GM12878 (cell line): ENCODE measurements at regions not wholly inside any gene's neighbourhood (a gene's known extent, or its start where the extent isn't known, plus 50 kb on each side); places are given as distances from the start of the nearest gene placed in this dataset.

Experiments used
- ATAC-seq: fragments of 200-7000 bp; cut with Tn5 transposase; 3 replicates; pipeline ENCODE4 v1.9.1; 2020; ENCODE audit warnings: mild to moderate bottlenecking, moderate library complexity
- BruUV-seq: library from RNA; stranded (reverse); fragments of 400-500 nt; replicated peaks from 2 replicates; lab custom pipeline; 2021; lab: Mats Ljungman, UMichigan
- CTCF ChIA-PET: fragments of 300-600 bp; sonication (Branson Sonifier 250); formaldehyde crosslinking; extraction: SDS; loops from one replicate; lab custom pipeline; 2021; ENCODE audit warnings: inconsistent platforms; lab: Yijun Ruan, JAX
- POLR2A ChIA-PET: fragments of 350-600 bp; formaldehyde crosslinking; extraction: SDS; loops from one replicate; lab custom pipeline; 2021; ENCODE audit warnings: inconsistent platforms; lab: Charles Lee
- RAD21 ChIA-PET: fragments of 300-600 bp; sonication (Branson Sonifier 250); formaldehyde crosslinking; loops from one replicate; lab custom pipeline; 2023; ENCODE audit warnings: antibody characterized with exemption; ENCODE audit not compliant: unreplicated experiment; lab: Charles Lee
- SMC1A ChIA-PET: fragments of 300-600 bp; sonication (Branson Sonifier 250); formaldehyde crosslinking; loops from one replicate; lab custom pipeline; 2023; ENCODE audit not compliant: unreplicated experiment, uncharacterized antibody; lab: Charles Lee
- DNase-seq: peaks from one replicate; pipeline ENCODE4 v3.0.0-alpha.2; 2011; ENCODE audit warnings: low read depth, low spot score
- FAIRE-seq: peaks from 3 replicates; lab custom pipeline; 2011; peaks lifted over from hg19 to GRCh38; lab: Jason Lieb, UNC
- H2AFZ ChIP-seq: 2 replicates; pipeline ENCODE4 v1.6.0; 2011; ENCODE audit warnings: low read depth, low read length, control low read depth; ENCODE audit not compliant: control insufficient read depth
- H3K27ac ChIP-seq: 2 replicates; pipeline ENCODE4 v1.5.1; 2011; ENCODE audit warnings: control low read depth; ENCODE audit not compliant: control insufficient read depth, insufficient read depth
- H3K27me3 ChIP-seq, 2 experiments: replicated peaks in 1 of 2; 2 replicates each; pipeline versions ENCODE4 v1.6.0 to v1.6.1; 2011; ENCODE audit warnings: low read length in 1 of 2; ENCODE audit not compliant: control insufficient read depth in 2 of 2, insufficient read depth in 2 of 2
- H3K36me3 ChIP-seq, 2 experiments: 2 replicates each; pipeline ENCODE4 v1.5.1; 2011; ENCODE audit warnings: low read length in 1 of 2; ENCODE audit not compliant: control insufficient read depth in 2 of 2, insufficient read depth in 2 of 2
- H3K4me1 ChIP-seq: 2 replicates; pipeline ENCODE4 v1.6.1; 2011; ENCODE audit warnings: mild to moderate bottlenecking, low read length, moderate library complexity, mixed read lengths; ENCODE audit not compliant: control insufficient read depth, insufficient read depth
- H3K4me2 ChIP-seq: 2 replicates; pipeline ENCODE4 v1.6.0; 2011; ENCODE audit warnings: control low read depth; ENCODE audit not compliant: control insufficient read depth, insufficient read depth
- H3K4me3 ChIP-seq: fragments of 200-600 bp; sonication (generic); 2 replicates; pipeline ENCODE4 v1.5.1; 2016
- H3K79me2 ChIP-seq: 2 replicates; pipeline ENCODE4 v1.6.0; 2011; ENCODE audit warnings: low read length; ENCODE audit not compliant: control insufficient read depth, insufficient read depth
- H3K9ac ChIP-seq: 2 replicates; pipeline ENCODE4 v1.8.0; 2011; ENCODE audit warnings: low read length, control low read depth, mixed read lengths; ENCODE audit not compliant: control insufficient read depth, insufficient read depth
- H3K9me3 ChIP-seq: replicated peaks from 3 replicates; pipeline ENCODE4 v1.5.1; 2011; ENCODE audit warnings: mild to moderate bottlenecking, low read length; ENCODE audit not compliant: control insufficient read depth, insufficient read depth
- H4K20me1 ChIP-seq: 2 replicates; pipeline ENCODE4 v1.6.0; 2011; ENCODE audit not compliant: control insufficient read depth, insufficient read depth
- ESRRA ChIP-seq: IDR thresholded peaks from 2 replicates; pipeline ENCODE4 v1.6.1; 2012; ENCODE audit warnings: mild to moderate bottlenecking, low read length, improper control_type of control experiment
- FOXM1 ChIP-seq: IDR thresholded peaks from 2 replicates; pipeline ENCODE4 v1.6.1; 2012; ENCODE audit warnings: low read depth, mild to moderate bottlenecking, inconsistent platforms, low read length, moderate library complexity
- LARP7 ChIP-seq: fragments of 450-650 bp; IDR thresholded peaks from 2 replicates; pipeline ENCODE4 v1.6.1; 2017; ENCODE audit warnings: mild to moderate bottlenecking
- MTA3 ChIP-seq: IDR thresholded peaks from 2 replicates; pipeline ENCODE4 v1.6.1; 2012; ENCODE audit warnings: low read length, inconsistent platforms, borderline replicate concordance
- NR2C1 ChIP-seq: fragments of 450-650 bp; IDR thresholded peaks from 2 replicates; pipeline ENCODE4 v1.6.1; 2017; ENCODE audit warnings: antibody characterized with exemption, mild to moderate bottlenecking, moderate library complexity
- NR2F1 ChIP-seq: fragments of 450-650 bp; conservative IDR thresholded peaks from 2 replicates; pipeline ENCODE4 v1.6.1; 2017; ENCODE audit warnings: mild to moderate bottlenecking
- SREBF1 ChIP-seq: IDR thresholded peaks from 2 replicates; pipeline ENCODE4 v1.6.1; 2012; ENCODE audit warnings: mild to moderate bottlenecking, low read length
- WGBS: methylation state at CpG from one replicate; pipeline ENCODE4 v1.1.6; 2016; ENCODE audit warnings: low lambda C conversion rate; ENCODE audit not compliant: insufficient replicate concordance, insufficient coverage; ENCODE audit errors: missing lambda C conversion rate; 5-methylcytosine and 5-hydroxymethylcytosine counted together
- in situ Hi-C: fragments of 300-500 bp; cut with MboI; formaldehyde crosslinking; loops from 9 replicates; pipeline ENCODE4 v1.14.3; 2018; ENCODE audit warnings: mixed read lengths
- intact Hi-C: fragments of 100-400 bp; cut with micrococcal nuclease; formaldehyde crosslinking; loops from one replicate; pipeline ENCODE4 v1.14.2; 2022; ENCODE audit not compliant: unreplicated experiment
- TF ChIP-seq, protein P1 (sequence below): fragments of 150-350 bp; IDR thresholded peaks from 2 replicates; pipeline ENCODE4 v1.6.1; 2014; ENCODE audit warnings: mild to moderate bottlenecking, low read depth, low read length
- TF ChIP-seq, protein P2 (sequence below): fragments of 450-650 bp; IDR thresholded peaks from 2 replicates; pipeline ENCODE4 v1.6.1; 2018; ENCODE audit warnings: mild to moderate bottlenecking, low read depth, moderate library complexity; ENCODE audit not compliant: partially characterized antibody
- TF ChIP-seq, protein P3 (sequence below): IDR thresholded peaks from 2 replicates; pipeline ENCODE4 v1.6.1; 2012; ENCODE audit warnings: low read length, inconsistent platforms
- TF ChIP-seq, protein P4 (sequence below): IDR thresholded peaks from 2 replicates; pipeline ENCODE4 v1.6.1; 2012; ENCODE audit warnings: low read depth, low read length, improper control_type of control experiment
- TF ChIP-seq, protein P5 (sequence below): fragments of 450-650 bp; IDR thresholded peaks from 2 replicates; pipeline ENCODE4 v1.6.1; 2017; ENCODE audit warnings: low read depth, mild to moderate bottlenecking, moderate library complexity
- TF ChIP-seq, protein P6 (sequence below): IDR thresholded peaks from 2 replicates; pipeline ENCODE4 v1.6.1; 2011; ENCODE audit warnings: borderline replicate concordance, low read depth, mild to moderate bottlenecking, moderate library complexity, mixed read lengths, low read length; ENCODE audit not compliant: insufficient read depth; ENCODE audit errors: extremely low read length

DNA sequence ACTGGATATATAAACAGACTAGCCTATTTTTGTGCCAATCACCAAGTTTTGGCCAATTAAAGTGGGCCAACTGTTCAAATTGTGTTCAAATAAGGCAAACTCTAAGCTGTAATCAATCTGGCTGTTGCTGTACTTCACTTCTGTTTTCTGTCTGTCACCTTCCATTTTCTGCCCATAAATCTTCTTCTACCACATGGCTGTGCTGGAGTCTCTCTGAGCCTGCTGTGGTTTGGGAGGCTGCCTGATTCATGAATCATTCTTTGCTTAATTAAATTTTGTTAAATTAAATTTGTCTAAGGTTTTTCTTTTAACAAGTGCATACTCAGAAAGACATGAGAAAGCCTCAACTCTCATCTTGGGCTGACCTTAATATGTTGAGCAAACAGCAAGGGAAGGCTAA, 172.6 kb upstream of the VIPR2 start (continued):
- TF ChIP-seq, protein P1, sequence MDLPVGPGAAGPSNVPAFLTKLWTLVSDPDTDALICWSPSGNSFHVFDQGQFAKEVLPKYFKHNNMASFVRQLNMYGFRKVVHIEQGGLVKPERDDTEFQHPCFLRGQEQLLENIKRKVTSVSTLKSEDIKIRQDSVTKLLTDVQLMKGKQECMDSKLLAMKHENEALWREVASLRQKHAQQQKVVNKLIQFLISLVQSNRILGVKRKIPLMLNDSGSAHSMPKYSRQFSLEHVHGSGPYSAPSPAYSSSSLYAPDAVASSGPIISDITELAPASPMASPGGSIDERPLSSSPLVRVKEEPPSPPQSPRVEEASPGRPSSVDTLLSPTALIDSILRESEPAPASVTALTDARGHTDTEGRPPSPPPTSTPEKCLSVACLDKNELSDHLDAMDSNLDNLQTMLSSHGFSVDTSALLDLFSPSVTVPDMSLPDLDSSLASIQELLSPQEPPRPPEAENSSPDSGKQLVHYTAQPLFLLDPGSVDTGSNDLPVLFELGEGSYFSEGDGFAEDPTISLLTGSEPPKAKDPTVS: no peak
- TF ChIP-seq FOXM1 (no peak), MTA3 (no peak), ESRRA (no peak)

DNA sequence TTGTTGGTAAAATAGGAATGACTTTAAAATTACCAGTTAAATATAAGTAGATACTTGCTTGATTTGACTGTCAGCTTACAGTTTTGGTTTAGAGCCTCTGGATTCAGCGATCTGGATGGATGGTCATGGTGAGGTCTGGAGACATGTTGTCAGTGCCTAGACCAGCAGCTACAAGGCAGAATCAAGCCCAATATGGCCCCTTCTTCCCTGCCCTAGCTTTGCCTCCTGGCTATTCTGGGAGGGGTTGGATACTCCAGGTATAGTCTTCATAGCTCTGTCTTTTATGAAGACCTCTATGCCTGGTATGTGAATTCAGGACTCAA, 166.5 kb upstream of the VIPR2 start:
- H3K4me2 ChIP-seq: no peak overlapping the region
- H2AFZ ChIP-seq: no peak overlapping the region
- intact Hi-C loops: no loop called here
- no peaks in the 10 kb centered on the region for H3K9me3 ChIP-seq
- no peak for DNase-seq
- SMC1A ChIA-PET: no interaction called here
- in situ Hi-C loops: no loop called here
- ATAC-seq: no peak
- no peak for FAIRE-seq
- H3K9ac ChIP-seq: no peak overlapping the region
- H3K4me1 ChIP-seq: no peaks in the 10 kb centered on the region
- TF ChIP-seq, protein P2, sequence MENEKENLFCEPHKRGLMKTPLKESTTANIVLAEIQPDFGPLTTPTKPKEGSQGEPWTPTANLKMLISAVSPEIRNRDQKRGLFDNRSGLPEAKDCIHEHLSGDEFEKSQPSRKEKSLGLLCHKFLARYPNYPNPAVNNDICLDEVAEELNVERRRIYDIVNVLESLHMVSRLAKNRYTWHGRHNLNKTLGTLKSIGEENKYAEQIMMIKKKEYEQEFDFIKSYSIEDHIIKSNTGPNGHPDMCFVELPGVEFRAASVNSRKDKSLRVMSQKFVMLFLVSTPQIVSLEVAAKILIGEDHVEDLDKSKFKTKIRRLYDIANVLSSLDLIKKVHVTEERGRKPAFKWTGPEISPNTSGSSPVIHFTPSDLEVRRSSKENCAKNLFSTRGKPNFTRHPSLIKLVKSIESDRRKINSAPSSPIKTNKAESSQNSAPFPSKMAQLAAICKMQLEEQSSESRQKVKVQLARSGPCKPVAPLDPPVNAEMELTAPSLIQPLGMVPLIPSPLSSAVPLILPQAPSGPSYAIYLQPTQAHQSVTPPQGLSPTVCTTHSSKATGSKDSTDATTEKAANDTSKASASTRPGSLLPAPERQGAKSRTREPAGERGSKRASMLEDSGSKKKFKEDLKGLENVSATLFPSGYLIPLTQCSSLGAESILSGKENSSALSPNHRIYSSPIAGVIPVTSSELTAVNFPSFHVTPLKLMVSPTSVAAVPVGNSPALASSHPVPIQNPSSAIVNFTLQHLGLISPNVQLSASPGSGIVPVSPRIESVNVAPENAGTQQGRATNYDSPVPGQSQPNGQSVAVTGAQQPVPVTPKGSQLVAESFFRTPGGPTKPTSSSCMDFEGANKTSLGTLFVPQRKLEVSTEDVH: no peak
- TF ChIP-seq NR2C1 (no peak), LARP7 (no peak), NR2F1 (no peak), FOXM1 (no peak), SREBF1 (no peak)
- TF ChIP-seq, protein P3, sequence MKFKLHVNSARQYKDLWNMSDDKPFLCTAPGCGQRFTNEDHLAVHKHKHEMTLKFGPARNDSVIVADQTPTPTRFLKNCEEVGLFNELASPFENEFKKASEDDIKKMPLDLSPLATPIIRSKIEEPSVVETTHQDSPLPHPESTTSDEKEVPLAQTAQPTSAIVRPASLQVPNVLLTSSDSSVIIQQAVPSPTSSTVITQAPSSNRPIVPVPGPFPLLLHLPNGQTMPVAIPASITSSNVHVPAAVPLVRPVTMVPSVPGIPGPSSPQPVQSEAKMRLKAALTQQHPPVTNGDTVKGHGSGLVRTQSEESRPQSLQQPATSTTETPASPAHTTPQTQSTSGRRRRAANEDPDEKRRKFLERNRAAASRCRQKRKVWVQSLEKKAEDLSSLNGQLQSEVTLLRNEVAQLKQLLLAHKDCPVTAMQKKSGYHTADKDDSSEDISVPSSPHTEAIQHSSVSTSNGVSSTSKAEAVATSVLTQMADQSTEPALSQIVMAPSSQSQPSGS: no peak
- TF ChIP-seq, protein P4, sequence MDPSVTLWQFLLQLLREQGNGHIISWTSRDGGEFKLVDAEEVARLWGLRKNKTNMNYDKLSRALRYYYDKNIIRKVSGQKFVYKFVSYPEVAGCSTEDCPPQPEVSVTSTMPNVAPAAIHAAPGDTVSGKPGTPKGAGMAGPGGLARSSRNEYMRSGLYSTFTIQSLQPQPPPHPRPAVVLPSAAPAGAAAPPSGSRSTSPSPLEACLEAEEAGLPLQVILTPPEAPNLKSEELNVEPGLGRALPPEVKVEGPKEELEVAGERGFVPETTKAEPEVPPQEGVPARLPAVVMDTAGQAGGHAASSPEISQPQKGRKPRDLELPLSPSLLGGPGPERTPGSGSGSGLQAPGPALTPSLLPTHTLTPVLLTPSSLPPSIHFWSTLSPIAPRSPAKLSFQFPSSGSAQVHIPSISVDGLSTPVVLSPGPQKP: no peak
- TF ChIP-seq, protein P5, sequence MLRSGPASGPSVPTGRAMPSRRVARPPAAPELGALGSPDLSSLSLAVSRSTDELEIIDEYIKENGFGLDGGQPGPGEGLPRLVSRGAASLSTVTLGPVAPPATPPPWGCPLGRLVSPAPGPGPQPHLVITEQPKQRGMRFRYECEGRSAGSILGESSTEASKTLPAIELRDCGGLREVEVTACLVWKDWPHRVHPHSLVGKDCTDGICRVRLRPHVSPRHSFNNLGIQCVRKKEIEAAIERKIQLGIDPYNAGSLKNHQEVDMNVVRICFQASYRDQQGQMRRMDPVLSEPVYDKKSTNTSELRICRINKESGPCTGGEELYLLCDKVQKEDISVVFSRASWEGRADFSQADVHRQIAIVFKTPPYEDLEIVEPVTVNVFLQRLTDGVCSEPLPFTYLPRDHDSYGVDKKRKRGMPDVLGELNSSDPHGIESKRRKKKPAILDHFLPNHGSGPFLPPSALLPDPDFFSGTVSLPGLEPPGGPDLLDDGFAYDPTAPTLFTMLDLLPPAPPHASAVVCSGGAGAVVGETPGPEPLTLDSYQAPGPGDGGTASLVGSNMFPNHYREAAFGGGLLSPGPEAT: no peak
- TF ChIP-seq, protein P6, sequence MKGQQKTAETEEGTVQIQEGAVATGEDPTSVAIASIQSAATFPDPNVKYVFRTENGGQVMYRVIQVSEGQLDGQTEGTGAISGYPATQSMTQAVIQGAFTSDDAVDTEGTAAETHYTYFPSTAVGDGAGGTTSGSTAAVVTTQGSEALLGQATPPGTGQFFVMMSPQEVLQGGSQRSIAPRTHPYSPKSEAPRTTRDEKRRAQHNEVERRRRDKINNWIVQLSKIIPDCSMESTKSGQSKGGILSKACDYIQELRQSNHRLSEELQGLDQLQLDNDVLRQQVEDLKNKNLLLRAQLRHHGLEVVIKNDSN: no peak
- CTCF ChIA-PET: no interaction called here
- H4K20me1 ChIP-seq: no peaks in the 10 kb centered on the region
- RAD21 ChIA-PET: no interaction called here
- 56% methylated on average over 1 of the region's 1 CpG for WGBS
- BruUV-seq: no TSS peak
- no peaks in the 10 kb centered on the region for H3K79me2 ChIP-seq
- H3K36me3 ChIP-seq: no peaks in the 10 kb centered on the region
- POLR2A ChIA-PET: no interaction called here
- H3K27me3 ChIP-seq: no peaks in the 10 kb centered on the region
- H3K27ac ChIP-seq: no peak overlapping the region
- no peak overlapping the region for H3K4me3 ChIP-seq
